BJ (cell line): ENCODE measurements at regions not wholly inside any gene's neighbourhood (a gene's known extent, or its start where the extent isn't known, plus 50 kb on each side); places are given as distances from the start of the nearest gene placed in this dataset.

Source experiments
- CTCF ChIA-PET: fragments of 350-600 bp; formaldehyde crosslinking; extraction: SDS; loops from one replicate; lab custom pipeline; 2021; ENCODE audit warnings: antibody characterized with exemption, inconsistent platforms; lab: Yijun Ruan, JAX
- POLR2A ChIA-PET: fragments of 300-600 bp; sonication (Branson Sonifier 250); formaldehyde crosslinking; extraction: SDS; loops from one replicate; lab custom pipeline; 2021; ENCODE audit warnings: antibody characterized with exemption; lab: Charles Lee
- DNase-seq: peaks from one replicate; pipeline ENCODE4 v3.0.0-alpha.2; 2011; ENCODE audit warnings: low read depth
- H3K27me3 ChIP-seq: 2 replicates; pipeline ENCODE4 v1.6.0; 2011; ENCODE audit warnings: low read length; ENCODE audit not compliant: control insufficient read depth, insufficient read depth
- H3K36me3 ChIP-seq: 2 replicates; pipeline ENCODE4 v1.5.1; 2011; ENCODE audit warnings: low read length; ENCODE audit not compliant: control insufficient read depth, insufficient read depth
- H3K4me3 ChIP-seq: 2 replicates; pipeline ENCODE4 v1.5.1; 2011; ENCODE audit warnings: low read depth, mild to moderate bottlenecking, control low read depth, low read length
- CTCF ChIP-seq: IDR thresholded peaks from 2 replicates; pipeline ENCODE4 v1.5.1; 2011; ENCODE audit warnings: low read depth, mild to moderate bottlenecking, control low read depth, inconsistent platforms, low read length, moderate library complexity; ENCODE audit not compliant: insufficient read depth

GRCh38 chr1:14476170-14476955 lies 122.1 kb upstream of the KAZN start:
- DNase-seq, result no peak
- Histone ChIP-seq H3K4me3 (no peak overlapping the region), H3K27me3 (0 out of 2 replicates have a peak, but pooled peaks cover 1% of the 10 kb centered on the region), H3K36me3 (no peaks in the 10 kb centered on the region)
- ChIA-PET POLR2A (no interaction called here), CTCF (interaction anchor here (0.9 kb wide), 2 partner anchors 33 to 624 kb away, joined by 3 read pairs; no protein-coding TSS in a partner anchor)
- no peak for TF ChIP-seq CTCF

GRCh38 chr1:14478120-14478519 lies 120.4 kb upstream of the KAZN start:
- 0 out of 2 replicates have a peak, but pooled peaks cover 3% of the 10 kb centered on the region for H3K27me3 ChIP-seq
- DNase-seq, result no peak
- no peak for TF ChIP-seq CTCF
- ChIA-PET POLR2A (no interaction called here), CTCF (no interaction called here)
- no peaks in the 10 kb centered on the region for H3K36me3 ChIP-seq
- H3K4me3 ChIP-seq, result no peak overlapping the region

GRCh38 chr1:14479865-14480264 lies 118.6 kb upstream of the KAZN start:
- Histone ChIP-seq H3K4me3 (no peak overlapping the region), H3K36me3 (no peaks in the 10 kb centered on the region), H3K27me3 (0 out of 2 replicates have a peak, but pooled peaks cover 3% of the 10 kb centered on the region)
- CTCF ChIA-PET, result interaction anchor here (1.2 kb wide), 1 partner anchor 24 kb away, joined by 3 read pairs; no protein-coding TSS in a partner anchor
- TF ChIP-seq CTCF, result no peak
- no peak for DNase-seq
- POLR2A ChIA-PET, result no interaction called here

GRCh38 chr1:14482784-14483450 lies 115.6 kb upstream of the KAZN start:
- CTCF ChIA-PET, result interaction anchor here (1.0 kb wide), 1 partner anchor 12 kb away, joined by 4 read pairs; no protein-coding TSS in a partner anchor
- no peak for TF ChIP-seq CTCF
- no peak overlapping the region for H3K4me3 ChIP-seq
- DNase-seq, result no peak
- H3K27me3 ChIP-seq, result 0 out of 2 replicates have a peak, but pooled peaks cover 3% of the 10 kb centered on the region
- H3K36me3 ChIP-seq, result no peaks in the 10 kb centered on the region
- POLR2A ChIA-PET, result no interaction called here

- no peak for TF ChIP-seq CTCF
- DNase-seq, result no peak
- POLR2A ChIA-PET, result no interaction called here
- no peaks in the 10 kb centered on the region for H3K36me3 ChIP-seq
- 0 out of 2 replicates have a peak, but pooled peaks cover 1% of the 10 kb centered on the region for H3K27me3 ChIP-seq
- CTCF ChIA-PET, result interaction anchor here (0.5 kb wide), 1 partner anchor 882 kb away, joined by 3 read pairs; no protein-coding TSS in a partner anchor
- H3K4me3 ChIP-seq, result no peak overlapping the region
These were observed 113.2 kb upstream of the KAZN start for GRCh38 chr1:14485285-14485684.
